ENCODE measurements at regions not wholly inside any gene's neighbourhood (a gene's known extent, or its start where the extent isn't known, plus 50 kb on each side); places are given as distances from the start of the nearest gene placed in this dataset.

- TF ChIP-seq CTCF (IDR thresholded peaks at IDR 0.05) (no peak), POLR2A (IDR thresholded peaks at IDR 0.05) (no peak)
Measured at GRCh38 chr1:232109391-232109790, 482.8 kb downstream of the DISC1 start.
